ENCODE measurements at regions not wholly inside any gene's neighbourhood (a gene's known extent, or its start where the extent isn't known, plus 50 kb on each side); places are given as distances from the start of the nearest gene placed in this dataset.
A peak's percentile ranks its signal among the peaks of the same experiment; 100 is the strongest.
"Not testable (repeated sequence)": the region's sequence is repeated elsewhere in the genome, so short reads cannot be mapped to it uniquely, and the experiment has no call there.

- DNase-seq = no peak
- intact Hi-C loops (cut with DNase I) = no loop called here
These were observed 63.5 kb downstream of the SPATA31D1 start for GRCh38 chr9:82052081-82052480.

- DNase-seq = no peak
- intact Hi-C loops (cut with DNase I) = no loop called here
These were observed 65.9 kb downstream of the SPATA31D1 start for GRCh38 chr9:82054264-82055015.

DNA sequence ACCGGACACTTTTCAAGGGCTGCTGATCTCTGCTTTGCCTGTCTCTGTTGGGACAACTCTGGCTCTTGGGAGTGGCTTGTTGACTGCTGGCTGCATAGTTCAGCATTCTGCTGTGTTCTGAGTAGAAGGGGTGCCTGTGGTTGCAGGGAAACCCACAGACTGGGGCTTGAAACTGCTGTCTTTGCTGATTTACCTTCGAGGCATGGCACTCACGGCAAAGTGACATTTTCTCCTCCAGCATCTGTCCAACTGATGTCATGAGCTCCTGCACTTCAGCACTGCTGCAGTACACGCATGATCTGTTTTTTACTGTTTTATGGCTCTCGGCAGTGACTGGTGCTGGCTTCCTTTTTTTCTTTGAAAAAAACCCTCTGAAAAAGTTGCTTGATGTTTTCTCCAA lies 69.2 kb downstream of the SPATA31D1 start:
- no peak for DNase-seq
- intact Hi-C loops (cut with DNase I) = no loop called here

DNA sequence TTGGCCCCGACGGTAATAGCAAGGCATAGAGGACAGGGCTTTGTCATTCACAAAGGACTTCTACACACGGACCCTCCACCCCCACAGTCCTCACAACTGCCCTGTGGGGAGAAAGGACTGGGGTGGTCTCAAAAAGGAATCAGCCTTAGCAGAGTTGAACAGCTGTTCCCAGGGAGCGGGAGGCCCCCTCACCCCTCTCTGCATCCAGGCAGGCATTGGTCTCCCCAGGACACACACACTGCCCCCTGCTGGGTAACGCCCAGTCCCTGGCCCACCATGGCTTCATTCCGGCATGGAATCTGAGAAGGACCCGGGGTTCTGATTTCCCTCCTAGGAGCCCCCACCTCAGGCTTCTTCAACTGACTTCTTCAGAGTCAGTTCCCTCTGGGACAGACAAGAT lies 73.2 kb downstream of the SPATA31D1 start:
- intact Hi-C loops (cut with DNase I); DNase-seq: not testable (repeated sequence)

DNA sequence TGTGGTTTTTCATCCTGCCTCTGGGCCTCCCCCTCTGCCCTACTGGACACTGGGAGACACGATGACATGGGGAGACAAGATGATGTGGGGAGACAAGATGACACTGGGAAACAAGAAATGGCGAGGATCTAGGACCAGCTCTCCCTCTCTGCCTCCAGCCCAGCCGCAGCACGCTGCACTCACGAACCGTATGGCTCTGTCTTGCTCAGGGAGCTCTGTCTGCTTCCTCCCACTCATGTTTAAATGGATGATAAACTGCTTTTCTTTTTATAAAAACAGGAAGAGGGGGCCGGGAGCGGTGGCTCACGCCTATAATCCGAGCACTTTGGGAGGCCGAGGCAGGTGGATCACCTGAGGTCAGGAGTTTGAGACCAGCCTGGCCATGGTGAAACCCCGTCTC lies 73.7 kb downstream of the SPATA31D1 start:
- intact Hi-C loops (cut with DNase I) = no loop called here
- no peak for DNase-seq

DNA sequence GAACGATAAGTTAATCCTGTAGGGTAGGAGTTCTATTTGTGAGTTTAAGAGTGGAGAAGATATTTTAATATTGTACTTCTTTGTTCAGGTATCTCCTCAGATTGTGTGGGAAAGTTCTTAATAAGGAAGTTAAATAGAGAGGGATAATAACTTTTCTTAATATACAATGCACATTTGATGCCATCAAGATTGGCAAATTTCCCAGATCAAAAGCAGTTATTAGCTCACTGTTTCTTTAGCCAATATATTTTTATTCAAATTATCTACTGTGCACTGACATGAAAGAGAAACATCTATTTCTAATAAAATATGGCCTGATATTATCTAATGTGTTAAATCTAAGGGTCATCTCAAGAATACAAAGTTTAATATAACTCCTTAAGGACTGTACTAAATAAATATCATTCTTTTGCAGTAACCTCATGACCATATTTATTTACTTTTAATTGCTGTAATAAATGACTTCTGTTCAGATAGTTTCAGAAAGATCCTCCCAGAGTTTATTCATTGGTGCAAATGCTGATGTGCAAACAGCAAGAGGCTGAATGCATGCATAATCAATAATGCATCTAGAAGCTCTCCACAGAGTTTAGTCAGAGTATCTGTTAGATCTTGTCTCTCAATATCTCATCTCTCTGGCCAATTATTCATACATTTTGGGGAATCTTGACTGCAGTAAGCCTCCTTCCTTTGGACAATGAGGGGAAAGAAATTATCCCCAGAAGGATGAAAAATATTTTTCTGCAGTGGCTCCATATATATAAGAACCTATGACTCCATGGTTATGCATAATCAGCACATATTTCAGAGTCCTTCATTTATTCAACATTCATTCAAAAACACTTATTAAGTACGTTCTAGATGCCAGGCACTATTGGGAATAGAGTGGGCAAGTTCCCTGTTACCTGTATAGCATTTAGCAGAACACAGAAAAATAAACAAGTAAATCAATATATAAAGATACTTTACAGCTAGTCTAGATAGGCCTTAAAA lies 85.3 kb downstream of the SPATA31D1 start:
- intact Hi-C loops (cut with DNase I) = no loop called here

GRCh38 chr9:82080265-82080664 lies 91.7 kb downstream of the SPATA31D1 start:
- intact Hi-C loops (cut with DNase I) = no loop called here
- DNase-seq = no peak

More for the DNA sequence above, 85.3 kb downstream of the SPATA31D1 start:
- DNase-seq = no peak

DNA sequence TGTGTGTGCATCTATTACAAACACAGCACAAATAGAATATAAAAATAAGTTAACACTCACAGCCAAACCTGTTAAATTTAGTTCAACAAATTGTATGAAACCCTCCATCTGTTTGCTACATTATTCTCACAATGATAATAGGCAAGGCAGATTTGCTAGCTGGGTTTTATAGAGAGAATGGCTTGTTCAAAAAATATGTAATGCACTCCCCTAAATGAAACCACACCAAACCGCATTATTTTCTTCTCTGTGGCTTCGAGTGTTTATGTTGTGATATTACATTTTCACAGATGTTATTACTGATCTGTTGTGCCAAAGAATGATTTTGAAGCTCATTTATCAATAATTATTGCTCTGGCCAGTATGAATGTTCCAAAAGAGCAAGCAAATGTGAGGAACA lies 92.9 kb downstream of the SPATA31D1 start:
- intact Hi-C loops (cut with DNase I) = no loop called here
- DNase-seq = no peak

GRCh38 chr9:82082563-82082962 lies 94.0 kb downstream of the SPATA31D1 start:
- intact Hi-C loops (cut with DNase I) = no loop called here
- no peak for DNase-seq

- no peak for DNase-seq
- intact Hi-C loops (cut with DNase I) = no loop called here
These were observed 100.0 kb downstream of the SPATA31D1 start for GRCh38 chr9:82088591-82088990.

DNA sequence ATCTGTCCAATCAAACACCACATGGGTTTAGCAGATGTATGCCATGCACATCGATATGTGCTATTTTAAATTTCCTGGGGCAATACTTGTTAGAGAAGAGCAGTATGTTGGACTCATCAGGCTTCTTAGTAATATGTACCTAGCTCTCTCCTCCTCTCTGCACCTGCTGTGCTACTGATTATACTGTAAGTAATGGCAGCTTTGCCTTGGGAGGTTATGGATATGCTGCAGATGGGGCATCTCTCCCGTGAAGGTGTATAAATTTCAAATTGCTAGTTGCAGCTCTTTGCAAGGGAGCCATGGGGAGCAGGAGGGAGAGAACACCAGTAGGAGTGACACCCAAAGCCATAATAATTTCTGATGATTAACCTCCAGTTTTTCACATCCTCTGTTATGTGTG lies 101.5 kb downstream of the SPATA31D1 start:
- intact Hi-C loops (cut with DNase I) = no loop called here
- DNase-seq = no peak

GRCh38 chr9:82091100-82091499 lies 102.5 kb downstream of the SPATA31D1 start:
- no peak for DNase-seq
- intact Hi-C loops (cut with DNase I) = no loop called here

- intact Hi-C loops (cut with DNase I) = no loop called here
- no peak for DNase-seq
These were observed 103.0 kb downstream of the SPATA31D1 start for GRCh38 chr9:82091610-82092009.

- DNase-seq = no peak
- intact Hi-C loops (cut with DNase I) = no loop called here
These were observed 112.9 kb downstream of the SPATA31D1 start for GRCh38 chr9:82101475-82101874.

DNA sequence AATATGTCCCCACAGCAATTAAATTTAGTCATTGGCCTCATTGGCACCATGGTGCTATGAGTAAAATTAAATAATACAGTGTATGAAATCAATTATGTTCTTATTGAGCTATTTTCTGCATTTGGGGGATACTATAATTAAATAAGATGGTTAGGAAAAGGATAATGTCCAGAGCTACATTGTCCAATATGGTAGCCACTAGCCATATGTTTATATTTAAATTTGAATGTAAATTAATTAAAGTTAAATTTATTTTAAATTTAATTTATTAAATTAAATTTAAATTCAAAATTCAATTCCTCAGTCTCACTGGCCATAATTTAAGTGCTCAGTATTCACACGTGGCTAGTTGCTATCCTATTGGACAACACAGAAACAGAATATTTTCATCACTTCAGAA lies 115.7 kb downstream of the SPATA31D1 start:
- intact Hi-C loops (cut with DNase I) = no loop called here
- DNase-seq = no peak

- no peak for DNase-seq
These were observed 117.2 kb downstream of the SPATA31D1 start for GRCh38 chr9:82105729-82106128.

GRCh38 chr9:82106536-82106935 lies 118.0 kb downstream of the SPATA31D1 start:
- intact Hi-C loops (cut with DNase I) = no loop called here
- peak in 2 of 42 donors; percentile 20 to 28 for DNase-seq

More at GRCh38 chr9:82105729-82106128, 117.2 kb downstream of the SPATA31D1 start:
- intact Hi-C loops (cut with DNase I) = no loop called here

DNA sequence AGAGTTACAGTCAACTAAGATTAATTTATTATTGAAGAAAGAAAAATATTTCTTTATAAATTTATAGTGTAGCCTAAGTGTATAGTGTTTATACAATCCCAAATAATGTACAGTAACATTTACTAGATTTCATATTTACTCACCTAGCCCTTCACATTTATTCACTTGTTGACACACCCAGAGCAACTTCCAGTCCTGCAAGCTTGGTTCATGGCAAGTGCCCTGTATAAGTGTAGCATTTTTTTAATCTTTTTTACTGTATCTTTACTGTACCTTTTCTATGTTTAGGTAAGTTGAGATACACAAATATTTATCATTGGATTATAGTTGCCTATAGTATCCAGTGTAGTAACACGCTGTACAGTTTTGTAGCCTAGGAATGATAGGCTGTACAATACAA lies 119.9 kb downstream of the SPATA31D1 start:
- intact Hi-C loops (cut with DNase I) = no loop called here

GRCh38 chr9:82108941-82109340 lies 120.4 kb downstream of the SPATA31D1 start:
- intact Hi-C loops (cut with DNase I) = no loop called here
- DNase-seq = no peak

More for the DNA sequence above, 119.9 kb downstream of the SPATA31D1 start:
- DNase-seq = no peak

DNA sequence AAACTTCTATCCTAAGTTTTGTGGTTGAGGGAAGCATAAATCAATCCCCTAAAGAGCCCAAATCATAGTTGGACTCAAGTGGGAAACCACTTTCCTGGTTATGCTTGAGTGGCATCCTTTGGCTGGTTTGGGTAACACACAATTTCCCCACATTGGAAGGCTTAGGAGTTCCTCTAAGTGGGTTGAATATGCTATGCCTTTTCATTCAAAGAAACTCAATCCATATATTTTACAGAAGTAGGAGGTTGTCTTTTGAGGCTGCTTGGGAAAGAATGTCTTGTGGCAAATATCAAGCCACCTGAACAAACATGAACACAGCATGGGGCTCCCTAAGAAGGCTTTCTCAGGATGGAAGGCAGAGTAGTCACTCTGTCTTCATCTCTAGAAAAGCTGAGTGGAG lies 121.1 kb downstream of the SPATA31D1 start:
- intact Hi-C loops (cut with DNase I) = no loop called here

More for the DNA sequence above, 121.1 kb downstream of the SPATA31D1 start:
- no peak for DNase-seq

Data from head of caudate nucleus (tissue), 42 donors.